GM12891 (cell line): ENCODE measurements at regions not wholly inside any gene's neighbourhood (a gene's known extent, or its start where the extent isn't known, plus 50 kb on each side); places are given as distances from the start of the nearest gene placed in this dataset.

Experiments used
- POLR2A ChIP-seq: IDR thresholded peaks from 2 replicates; pipeline ENCODE4 v1.6.1; 2011; ENCODE audit warnings: low read depth, low read length, control low read depth
- POLR2AphosphoS5 ChIP-seq: IDR thresholded peaks from 2 replicates; pipeline ENCODE4 v1.6.1; 2011; ENCODE audit warnings: low read depth, low read length, control low read depth

- TF ChIP-seq POLR2A (no peak), POLR2AphosphoS5 (no peak)
Measured at GRCh38 chr10:10233229-10233628, 784.4 kb upstream of the CELF2 start.
